Activated naive CD4-positive, alpha-beta T cell treated with anti-CD3 and anti-CD28 coated beads, Interleukin-2, amount 10 ng/mL, durations not matched to agents 7 days and 5 days (primary cell): ENCODE measurements at regions not wholly inside any gene's neighbourhood (a gene's known extent, or its start where the extent isn't known, plus 50 kb on each side); places are given as distances from the start of the nearest gene placed in this dataset.

ENCODE experiments used
- CTCF ChIA-PET: fragments of 350-600 bp; sonication (Branson Sonifier 250); formaldehyde crosslinking; loops from one replicate; lab custom pipeline; 2021; ENCODE audit warnings: antibody characterized with exemption; lab: Charles Lee
- DNase-seq: peaks from one replicate; pipeline ENCODE4 v3.0.0-alpha.2; 2020
- H3K27ac Mint-ChIP-seq: one replicate; pipeline ENCODE4 v1.8.0; 2021; ENCODE audit warnings: mild to moderate bottlenecking, moderate library complexity, mixed read lengths
- H3K27me3 Mint-ChIP-seq: one replicate; pipeline ENCODE4 v1.8.0; 2021; ENCODE audit warnings: mild to moderate bottlenecking, mixed read lengths
- H3K36me3 Mint-ChIP-seq: one replicate; pipeline ENCODE4 v1.8.0; 2021; ENCODE audit warnings: mixed read lengths
- H3K4me1 Mint-ChIP-seq: one replicate; pipeline ENCODE4 v1.8.0; 2021; ENCODE audit warnings: mixed read lengths
- H3K4me3 Mint-ChIP-seq: one replicate; pipeline ENCODE4 v1.8.0; 2021; ENCODE audit warnings: mild to moderate bottlenecking, moderate library complexity, mixed read lengths
- H3K9me3 Mint-ChIP-seq: one replicate; pipeline ENCODE4 v1.8.0; 2021; ENCODE audit warnings: mixed read lengths

DNA sequence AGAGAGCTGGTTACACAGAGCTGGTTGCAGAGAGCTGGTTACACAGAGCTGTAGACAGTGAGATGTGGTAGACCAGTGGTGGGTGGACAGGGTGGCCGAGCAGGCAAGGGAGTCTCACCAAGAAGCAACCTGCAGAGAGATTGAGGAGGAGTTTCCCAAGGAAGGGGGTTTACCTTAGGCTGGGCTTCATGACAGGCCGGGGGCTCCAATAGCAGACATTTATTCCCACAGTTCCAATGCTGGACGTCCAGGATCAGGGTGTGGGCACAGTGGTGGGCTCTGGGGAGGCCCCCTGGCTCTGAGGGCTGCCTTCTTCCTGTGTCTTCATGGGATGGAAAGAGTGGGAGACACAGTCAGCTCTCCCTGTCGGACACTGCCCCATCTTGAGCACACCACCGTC lies 386.9 kb upstream of the IRX4 start:
- CTCF ChIA-PET: no interaction called here
- H3K27ac Mint-ChIP-seq: no peak overlapping the region
- no peak overlapping the region for H3K4me3 Mint-ChIP-seq

DNA sequence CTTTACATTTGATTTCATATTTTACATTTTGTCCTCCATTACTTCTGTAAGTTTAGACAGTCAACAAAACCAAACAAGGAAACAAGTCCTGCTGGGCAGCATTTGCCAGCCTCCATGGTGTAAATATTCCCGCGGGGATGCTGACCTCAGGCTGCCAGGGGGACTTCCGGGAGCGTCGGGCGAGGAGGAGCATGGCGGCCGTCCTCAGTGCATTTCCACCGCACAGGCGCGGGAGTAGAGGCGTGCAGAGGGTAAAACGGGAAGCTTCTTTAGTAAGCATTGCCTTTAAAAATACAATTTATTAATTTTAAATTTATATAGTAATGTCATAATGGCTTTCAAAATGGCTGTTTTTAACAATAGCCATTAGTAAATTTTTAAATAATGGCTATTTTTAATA lies 385.3 kb upstream of the IRX4 start:
- Mint-ChIP-seq H3K36me3 (no peaks in the 10 kb centered on the region), H3K27ac (no peak overlapping the region), H3K4me3 (no peak overlapping the region), H3K27me3 (no peaks in the 10 kb centered on the region), H3K4me1 (no peaks in the 10 kb centered on the region), H3K9me3 (no peaks in the 10 kb centered on the region)
- CTCF ChIA-PET: no interaction called here
- no peak for DNase-seq

More for the DNA sequence above, 386.9 kb upstream of the IRX4 start:
- H3K27me3 Mint-ChIP-seq: no peaks in the 10 kb centered on the region
- no peak for DNase-seq
- no peaks in the 10 kb centered on the region for H3K4me1 Mint-ChIP-seq
- H3K9me3 Mint-ChIP-seq: no peaks in the 10 kb centered on the region
- H3K36me3 Mint-ChIP-seq: no peaks in the 10 kb centered on the region

DNA sequence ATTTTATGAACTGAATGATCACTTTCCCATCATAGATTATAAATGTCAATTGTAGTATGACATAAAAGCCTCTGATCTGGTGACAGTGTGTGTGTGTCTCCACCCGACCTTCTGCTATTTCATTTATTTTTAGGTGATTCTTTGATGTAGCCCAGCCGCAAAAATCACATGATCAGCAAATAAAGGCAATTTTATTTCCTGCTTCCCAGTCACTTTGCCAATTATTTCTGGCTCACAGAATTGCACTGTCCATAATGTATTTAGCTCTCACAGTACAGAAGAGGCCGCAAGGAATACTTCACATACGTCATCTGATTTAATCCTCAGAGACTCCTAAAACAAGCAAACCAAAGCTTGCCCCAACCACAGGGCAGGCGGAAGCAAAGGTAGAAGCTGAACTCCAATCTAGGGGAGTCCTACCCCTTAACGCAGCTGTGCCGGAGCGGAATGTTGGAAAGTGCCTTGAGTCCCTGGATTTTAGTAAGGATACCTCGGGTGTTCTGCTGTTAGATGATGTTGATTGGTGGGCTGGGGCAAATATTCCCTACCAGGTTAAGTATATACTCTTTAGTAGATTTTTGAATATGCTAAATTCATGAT lies 384.0 kb upstream of the IRX4 start:
- Mint-ChIP-seq H3K36me3 (no peaks in the 10 kb centered on the region), H3K9me3 (no peaks in the 10 kb centered on the region), H3K27me3 (no peaks in the 10 kb centered on the region), H3K27ac (no peak overlapping the region), H3K4me1 (no peaks in the 10 kb centered on the region), H3K4me3 (no peak overlapping the region)
- no peak for DNase-seq
- CTCF ChIA-PET: no interaction called here

DNA sequence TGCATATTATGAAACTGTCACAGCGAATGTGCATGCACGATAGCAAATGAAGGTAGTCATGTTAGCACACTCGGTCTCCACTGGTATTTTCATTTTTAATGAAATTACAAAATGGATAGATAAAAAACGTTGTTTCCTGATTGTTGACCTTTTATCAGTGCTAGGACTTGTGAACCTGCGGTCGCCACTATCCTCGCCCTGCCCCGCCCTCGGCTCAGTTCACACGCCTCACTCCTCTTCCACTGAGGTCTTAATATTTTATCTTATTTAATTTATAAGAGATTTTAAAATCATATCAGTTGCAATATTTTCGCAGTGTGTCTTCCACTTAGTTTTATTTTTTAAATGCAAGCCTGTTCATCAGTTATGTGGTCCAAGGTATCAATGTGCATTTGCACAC lies 382.6 kb upstream of the IRX4 start:
- Mint-ChIP-seq H3K27ac (no peak overlapping the region), H3K9me3 (no peaks in the 10 kb centered on the region), H3K36me3 (no peaks in the 10 kb centered on the region), H3K4me1 (no peaks in the 10 kb centered on the region), H3K4me3 (no peak overlapping the region), H3K27me3 (no peaks in the 10 kb centered on the region)
- CTCF ChIA-PET: no interaction called here
- no peak for DNase-seq

DNA sequence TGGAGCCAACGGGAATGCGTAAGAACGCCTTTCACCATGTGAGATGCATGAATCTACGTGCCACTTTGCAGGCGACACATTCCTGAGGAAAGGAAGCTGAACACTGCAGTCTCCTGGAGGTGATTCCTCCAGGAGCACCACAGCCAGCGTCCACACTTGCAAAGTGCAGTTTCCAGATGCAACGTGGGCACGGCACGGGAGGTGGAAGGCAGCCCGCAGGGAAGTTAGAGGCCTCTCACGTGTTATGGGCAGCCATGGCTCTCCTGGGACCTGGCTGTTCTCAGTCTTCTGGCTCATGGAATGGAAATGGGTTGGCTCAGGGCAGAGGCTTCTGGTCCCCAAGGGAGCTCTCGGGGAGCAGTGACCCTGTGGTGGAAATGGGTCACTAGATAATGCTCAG lies 381.0 kb upstream of the IRX4 start:
- CTCF ChIA-PET: no interaction called here
- no peak for DNase-seq
- Mint-ChIP-seq H3K27me3 (no peaks in the 10 kb centered on the region), H3K9me3 (no peaks in the 10 kb centered on the region), H3K4me3 (no peak overlapping the region), H3K27ac (no peak overlapping the region), H3K36me3 (no peaks in the 10 kb centered on the region), H3K4me1 (no peaks in the 10 kb centered on the region)

DNA sequence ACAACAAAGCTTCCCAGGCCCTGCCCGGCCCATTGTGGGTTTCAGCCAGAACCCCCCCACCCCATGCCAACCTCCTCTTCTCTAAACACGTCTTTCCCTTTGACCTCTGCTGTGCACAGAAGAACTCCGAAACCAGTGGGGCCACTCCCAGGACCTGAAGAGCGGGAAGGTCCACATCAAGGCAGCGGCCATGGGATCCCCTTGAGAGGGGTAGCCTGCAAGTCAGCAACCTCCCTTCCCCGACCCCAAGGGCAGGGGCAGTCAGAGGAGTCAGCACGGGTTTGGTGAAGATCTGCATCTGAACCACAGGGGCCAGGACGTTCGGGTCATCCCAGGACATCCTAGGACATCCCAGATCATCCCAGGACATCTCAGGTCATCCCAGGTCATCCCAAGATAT lies 379.9 kb upstream of the IRX4 start:
- Mint-ChIP-seq H3K9me3 (no peaks in the 10 kb centered on the region), H3K4me3 (no peak overlapping the region)
- CTCF ChIA-PET: no interaction called here

DNA sequence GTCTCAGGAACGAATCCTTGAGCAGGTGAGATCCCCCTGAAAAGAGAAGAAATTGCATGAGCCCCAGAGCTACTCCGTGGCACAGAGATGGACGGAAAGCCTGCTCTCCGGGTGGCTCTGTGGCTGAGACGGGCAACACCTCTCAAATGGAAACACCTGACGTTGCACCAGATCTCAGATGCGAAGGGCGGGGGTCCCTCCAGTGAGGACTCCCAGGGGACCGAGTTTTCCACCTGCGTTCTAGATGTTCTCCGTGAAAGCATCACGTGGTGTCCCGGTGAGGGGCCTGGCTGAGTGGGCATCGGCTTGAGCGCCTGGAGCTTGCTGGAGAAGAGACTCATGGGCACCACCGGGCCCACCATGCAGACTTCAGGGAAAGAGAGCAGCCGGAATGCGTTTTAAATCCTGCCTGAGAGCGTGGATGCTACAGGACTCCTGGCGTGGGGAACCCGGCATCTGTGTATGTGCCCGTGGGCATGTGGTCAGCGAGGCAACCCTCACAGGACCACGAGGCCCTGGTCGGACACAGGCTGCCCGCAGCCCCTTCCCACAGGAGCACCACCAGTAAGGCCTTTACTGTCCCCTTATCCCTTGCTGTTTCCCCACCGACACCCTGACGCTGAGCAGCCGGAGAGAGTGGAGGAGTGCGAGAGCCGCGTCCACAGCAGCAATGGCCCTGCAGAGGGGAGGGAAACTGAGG lies 378.4 kb upstream of the IRX4 start:
- no peaks in the 10 kb centered on the region for H3K36me3 Mint-ChIP-seq
- H3K27ac Mint-ChIP-seq: no peak overlapping the region
- CTCF ChIA-PET: no interaction called here
- no peak for DNase-seq
- H3K4me1 Mint-ChIP-seq: no peaks in the 10 kb centered on the region
- no peak overlapping the region for H3K4me3 Mint-ChIP-seq
- H3K27me3 Mint-ChIP-seq: no peaks in the 10 kb centered on the region
- H3K9me3 Mint-ChIP-seq: no peaks in the 10 kb centered on the region

More for the DNA sequence above, 379.9 kb upstream of the IRX4 start:
- no peaks in the 10 kb centered on the region for H3K27me3 Mint-ChIP-seq
- no peak for DNase-seq
- H3K36me3 Mint-ChIP-seq: no peaks in the 10 kb centered on the region
- no peak overlapping the region for H3K27ac Mint-ChIP-seq
- H3K4me1 Mint-ChIP-seq: no peaks in the 10 kb centered on the region

DNA sequence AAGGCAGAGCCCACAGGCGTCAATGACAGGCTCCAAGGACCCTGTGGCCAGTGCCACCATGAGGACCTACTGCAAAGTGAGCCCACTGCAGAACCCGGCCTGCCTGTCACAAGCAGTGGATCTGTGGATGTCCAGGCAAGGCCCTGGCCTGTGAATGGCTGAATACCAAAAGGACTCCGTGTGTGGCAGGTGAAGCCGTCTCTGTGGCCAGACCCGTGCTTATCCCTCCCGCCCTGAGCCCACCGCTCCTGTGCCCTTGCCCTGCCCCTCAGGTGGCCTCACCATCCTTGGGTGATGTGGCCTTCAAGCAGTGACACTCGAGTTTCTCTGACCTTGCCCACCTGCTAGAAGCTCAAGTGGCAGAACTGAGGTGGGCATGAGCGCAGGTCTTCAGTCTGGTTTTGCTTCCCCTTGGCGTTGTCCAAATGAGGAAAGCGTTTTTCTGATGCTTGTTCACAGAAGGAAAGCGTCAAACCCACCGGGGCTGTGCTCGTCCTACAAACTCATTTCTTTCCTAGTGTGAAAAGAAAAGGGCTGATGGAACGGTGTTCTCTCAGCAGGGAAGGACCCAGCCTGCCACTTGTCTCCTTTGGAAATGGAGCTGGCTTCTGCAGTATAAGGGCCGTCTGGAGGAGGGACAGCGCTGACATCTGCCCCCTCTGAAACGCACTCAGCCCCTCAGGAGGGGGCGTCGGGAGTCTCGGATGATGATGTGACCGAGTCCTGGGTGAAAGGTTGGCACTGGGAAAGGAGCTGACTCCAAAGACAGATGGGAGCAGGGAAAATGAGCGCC lies 377.7 kb upstream of the IRX4 start:
- Mint-ChIP-seq H3K9me3 (peaks cover 3% of the 10 kb centered on the region), H3K4me3 (no peak overlapping the region), H3K27me3 (no peaks in the 10 kb centered on the region), H3K27ac (no peak overlapping the region), H3K36me3 (no peaks in the 10 kb centered on the region), H3K4me1 (no peaks in the 10 kb centered on the region)
- no peak for DNase-seq
- CTCF ChIA-PET: no interaction called here

DNA sequence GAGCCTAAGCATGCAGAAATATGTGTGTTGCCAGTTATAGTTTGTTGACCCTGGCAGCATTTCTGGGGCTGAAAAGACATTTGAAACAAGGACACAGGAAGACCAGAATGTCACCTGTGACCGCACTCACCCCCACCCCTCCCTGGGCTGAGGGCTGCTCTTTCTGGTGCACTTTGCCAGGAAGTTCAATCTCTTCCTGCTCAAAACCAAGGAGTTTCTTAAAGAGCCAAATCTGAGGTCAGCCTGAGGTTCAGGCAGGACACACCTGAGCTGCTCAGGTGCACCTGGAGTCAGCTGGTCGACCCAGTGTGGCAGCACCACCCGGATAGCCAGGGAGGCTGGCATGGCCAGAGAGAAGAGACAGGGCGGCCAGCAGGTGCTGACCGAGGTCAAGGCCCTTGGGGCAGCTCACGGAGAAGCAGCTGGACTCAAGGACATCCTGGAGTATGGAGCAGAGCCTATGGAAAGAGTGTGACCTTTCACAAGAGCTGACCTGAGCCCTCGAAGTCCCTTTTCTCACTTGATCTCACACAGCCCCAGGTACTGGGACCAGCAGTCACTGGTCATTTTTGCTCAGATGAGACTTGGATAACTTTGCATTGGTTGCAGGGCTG lies 376.9 kb upstream of the IRX4 start:
- Mint-ChIP-seq H3K4me1 (no peaks in the 10 kb centered on the region), H3K27ac (no peak overlapping the region), H3K36me3 (no peaks in the 10 kb centered on the region), H3K4me3 (no peak overlapping the region), H3K9me3 (peaks cover 3% of the 10 kb centered on the region), H3K27me3 (no peaks in the 10 kb centered on the region)
- no peak for DNase-seq
- CTCF ChIA-PET: no interaction called here

DNA sequence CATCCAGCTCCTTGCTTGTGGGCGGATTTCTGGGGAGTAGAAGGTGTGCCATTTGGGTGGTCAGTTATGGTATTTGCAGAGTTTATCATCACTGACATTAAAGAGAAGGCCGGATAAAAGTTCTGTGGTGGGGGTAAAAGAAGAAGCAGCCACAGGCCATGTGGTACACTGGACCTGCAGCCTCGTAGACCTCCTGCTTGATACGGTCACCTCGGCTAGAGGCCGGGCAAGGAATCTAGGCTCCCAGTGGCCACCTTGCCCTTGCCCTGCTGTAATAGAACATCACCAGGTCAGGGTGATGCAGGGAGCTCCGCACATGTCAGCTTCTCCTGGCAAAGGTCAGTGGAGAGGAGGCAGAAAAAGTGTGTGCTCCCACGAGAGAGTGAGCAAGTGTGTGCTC lies 376.1 kb upstream of the IRX4 start:
- CTCF ChIA-PET: no interaction called here
- Mint-ChIP-seq H3K9me3 (peaks cover 3% of the 10 kb centered on the region), H3K4me1 (no peaks in the 10 kb centered on the region), H3K36me3 (no peaks in the 10 kb centered on the region), H3K27me3 (no peaks in the 10 kb centered on the region), H3K4me3 (no peak overlapping the region), H3K27ac (no peak overlapping the region)
- DNase-seq: no peak

DNA sequence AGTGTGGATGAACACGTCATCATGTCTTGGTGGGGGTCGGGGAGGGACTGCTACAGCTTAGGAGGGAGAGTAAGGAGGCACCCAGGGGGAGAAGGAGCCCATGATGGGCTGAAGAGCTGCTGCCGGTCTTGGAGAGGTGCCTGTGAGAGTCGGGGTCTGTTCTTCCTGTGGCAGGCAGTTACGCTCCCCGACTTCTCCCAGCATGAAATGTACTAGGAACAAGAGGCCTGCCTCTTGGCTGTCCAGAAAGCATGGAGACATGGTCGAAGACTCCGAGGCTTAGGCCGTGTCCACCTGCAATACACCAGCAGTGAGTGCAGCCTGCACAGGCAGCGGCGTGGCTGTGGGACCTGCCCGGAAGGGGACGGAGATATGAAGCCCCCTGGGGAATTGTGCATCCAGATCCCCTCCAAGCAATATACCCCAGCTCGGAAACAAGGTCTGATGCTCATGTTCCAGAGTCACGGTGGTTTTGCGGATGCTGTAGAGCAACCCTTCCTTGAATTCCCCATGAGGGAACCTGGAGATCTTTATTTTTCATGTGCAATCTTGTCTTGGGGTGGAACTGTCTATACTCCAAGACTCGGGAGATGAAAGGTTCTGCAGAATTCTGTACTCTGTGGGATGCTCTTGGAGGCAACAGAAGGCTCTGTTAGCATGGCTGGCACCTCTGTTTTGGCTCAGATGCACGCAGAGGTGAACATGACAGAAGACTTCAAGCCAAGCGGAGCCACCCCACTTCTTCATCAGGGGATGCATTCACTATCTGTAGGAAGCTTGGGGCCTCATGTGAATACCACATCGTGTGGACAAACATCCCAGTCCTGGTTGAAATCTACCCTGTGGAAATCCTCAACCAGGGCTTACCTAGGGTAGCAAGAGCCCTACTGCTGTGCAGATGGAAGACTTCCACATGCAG lies 374.9 kb upstream of the IRX4 start:
- Mint-ChIP-seq H3K4me3 (no peak overlapping the region), H3K9me3 (peaks cover 3% of the 10 kb centered on the region), H3K27me3 (no peaks in the 10 kb centered on the region), H3K27ac (no peak overlapping the region), H3K4me1 (no peaks in the 10 kb centered on the region), H3K36me3 (no peaks in the 10 kb centered on the region)
- no peak for DNase-seq
- CTCF ChIA-PET: no interaction called here

DNA sequence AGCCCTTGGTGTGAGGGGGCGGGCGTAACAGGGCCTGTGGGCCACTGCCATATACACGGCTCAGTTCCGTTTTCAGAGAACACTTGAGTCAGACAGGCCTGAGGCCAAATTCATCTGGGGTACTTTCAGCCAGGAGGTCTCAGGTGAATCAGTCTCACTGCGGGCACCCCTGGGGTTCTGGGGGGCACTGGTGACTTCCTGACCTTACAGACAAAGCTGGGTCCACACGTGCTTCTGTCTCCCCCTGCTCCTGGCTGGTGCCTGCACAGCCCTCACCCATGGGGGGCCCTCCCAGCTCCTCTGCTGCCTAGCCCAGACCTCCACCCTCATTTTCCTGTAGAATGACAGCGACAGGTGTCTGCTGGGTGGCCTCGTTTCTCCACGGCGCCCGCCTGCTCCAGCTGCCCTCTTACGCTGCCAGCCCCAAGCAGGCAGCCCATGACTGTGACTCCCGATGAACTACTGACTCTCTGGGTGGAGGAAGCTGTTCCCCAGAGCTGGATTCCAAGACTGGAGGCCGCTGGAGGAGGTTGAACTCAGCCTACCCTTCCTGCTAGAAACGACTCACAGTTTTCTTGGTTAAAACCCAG lies 374.1 kb upstream of the IRX4 start:
- Mint-ChIP-seq H3K27me3 (no peaks in the 10 kb centered on the region), H3K4me3 (no peak overlapping the region), H3K9me3 (peaks cover 3% of the 10 kb centered on the region), H3K27ac (no peak overlapping the region), H3K4me1 (no peaks in the 10 kb centered on the region), H3K36me3 (no peaks in the 10 kb centered on the region)
- CTCF ChIA-PET: no interaction called here
- DNase-seq: no peak

DNA sequence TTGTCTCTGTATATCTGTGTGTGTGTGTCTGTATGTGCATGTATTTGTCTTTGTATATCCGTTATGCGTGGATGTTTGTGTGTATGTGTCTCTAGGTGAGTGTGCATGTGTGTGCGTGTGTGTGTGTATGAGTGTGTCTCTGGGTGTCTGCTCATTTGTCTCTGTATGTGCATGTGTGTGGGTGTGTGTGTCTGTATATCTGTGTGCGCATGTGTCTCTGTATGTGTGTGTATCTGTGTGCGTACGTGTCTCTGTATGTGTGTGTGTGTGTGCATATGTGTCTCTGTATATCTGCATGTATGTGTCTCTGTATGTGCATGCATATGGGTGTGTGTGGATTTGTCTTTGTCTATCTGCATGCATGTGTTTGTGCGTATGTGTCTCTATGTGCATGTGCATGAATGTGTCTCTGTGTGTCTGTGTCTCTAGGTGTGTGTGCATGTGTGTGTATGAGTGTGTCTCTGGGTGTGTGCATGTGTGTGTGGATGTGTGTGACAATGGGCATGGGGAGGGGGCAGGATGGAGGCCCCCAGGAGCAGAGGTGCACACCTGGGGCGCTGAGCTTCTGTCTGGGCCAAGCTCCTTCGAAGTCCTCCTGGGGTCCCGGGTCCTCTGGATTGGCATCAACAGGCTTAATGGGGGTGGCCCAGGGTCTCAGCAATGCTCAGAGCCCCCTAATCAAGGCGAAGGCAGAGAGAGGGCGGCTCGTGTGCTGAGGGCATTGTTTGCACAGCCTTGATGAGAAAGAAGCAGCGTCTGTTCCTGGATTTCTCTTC lies 373.4 kb upstream of the IRX4 start:
- Mint-ChIP-seq H3K27me3 (no peaks in the 10 kb centered on the region), H3K36me3 (no peaks in the 10 kb centered on the region), H3K27ac (no peak overlapping the region), H3K4me1 (no peaks in the 10 kb centered on the region), H3K4me3 (no peak overlapping the region), H3K9me3 (peaks cover 3% of the 10 kb centered on the region)
- CTCF ChIA-PET: interaction anchor here (0.7 kb wide), 1 partner anchor 219 kb away, joined by 3 read pairs; no protein-coding TSS in a partner anchor
- DNase-seq: no peak
